ENCODE measurements at regions not wholly inside any gene's neighbourhood (a gene's known extent, or its start where the extent isn't known, plus 50 kb on each side); places are given as distances from the start of the nearest gene placed in this dataset.

GRCh38 chr4:111031596-111031995, 408.7 kb upstream of the PITX2 start:
- H4K91ac ChIP-seq (replicated peaks; ENCODE audit: insufficient read length, low read length), result no peak overlapping the region
- TF ChIP-seq RAD21 (IDR thresholded peaks at IDR 0.05 in 1 of 2, conservative IDR thresholded peaks at IDR 0.05 in 1 of 2; ENCODE audit: low read depth in 2 of 2, low read length in 2 of 2) (no peak), SIN3A (conservative IDR thresholded peaks at IDR 0.05 in 1 of 2, IDR thresholded peaks at IDR 0.05 in 1 of 2; ENCODE audit: low read depth in 1 of 2, low read length in 2 of 2) (no peak), RFX5 (IDR thresholded peaks at IDR 0.05; ENCODE audit: borderline replicate concordance, low read depth, low read length) (no peak), NANOG (IDR thresholded peaks at IDR 0.05; ENCODE audit: insufficient read depth, low read depth, low read length, poor library complexity, severe bottlenecking) (no peak), CTBP2 (IDR thresholded peaks at IDR 0.05; ENCODE audit: borderline replicate concordance, insufficient read depth, insufficient read length, low read length) (no peak), SP1 (IDR thresholded peaks at IDR 0.05; ENCODE audit: low read depth, low read length) (no peak), FOSL1 (IDR thresholded peaks at IDR 0.05; ENCODE audit: insufficient read depth, low read depth, low read length) (no peak), POLR2A (IDR thresholded peaks at IDR 0.05; ENCODE audit: control extremely low read depth in 1 of 2, low read depth in 2 of 2, low read length in 2 of 2) (no peak), CHD1 (IDR thresholded peaks at IDR 0.05; ENCODE audit: low read depth, low read length) (no peak), RNF2 (IDR thresholded peaks at IDR 0.05; ENCODE audit: borderline replicate concordance, low read depth, low read length, missing control alignments, poor library complexity, severe bottlenecking) (no peak), JUND (IDR thresholded peaks at IDR 0.05; ENCODE audit: low read length) (no peak)
- H3K18ac ChIP-seq (ENCODE audit: extremely low read depth, low read length), result no peak overlapping the region
- H3K23ac ChIP-seq (ENCODE audit: insufficient read length), result no peak overlapping the region
- no peaks in the 10 kb centered on the region for H3K27me3 ChIP-seq (replicated peaks in 1 of 4; ENCODE audit: control insufficient read depth in 3 of 4, extremely low read depth in 1 of 4, insufficient read depth in 3 of 4, low read length in 3 of 4)
- H3K56ac ChIP-seq (replicated peaks; ENCODE audit: insufficient read length, low read depth, low read length), result no peak overlapping the region
- no peak overlapping the region for H2BK120ac ChIP-seq (replicated peaks; ENCODE audit: low read depth, low read length)
- H2BK15ac ChIP-seq (ENCODE audit: low read length), result no peak overlapping the region
- no peaks in the 10 kb centered on the region for H3K79me1 ChIP-seq (ENCODE audit: low read depth, low read length)
- H2BK12ac ChIP-seq (ENCODE audit: low read depth, low read length), result no peak overlapping the region
- H3K4me3 ChIP-seq (ENCODE audit: extremely low read depth in 1 of 4, insufficient read depth in 2 of 4, low read depth in 3 of 4, low read length in 4 of 4), result no peak overlapping the region
- no peak overlapping the region for H3K4me2 ChIP-seq (ENCODE audit: insufficient read depth in 1 of 2, low read depth in 2 of 2, low read length in 2 of 2)
- H2BK20ac ChIP-seq (ENCODE audit: low read length), result no peak overlapping the region
- no peak overlapping the region for H4K5ac ChIP-seq (ENCODE audit: insufficient read length, low read depth, low read length)
- H3K23me2 ChIP-seq (ENCODE audit: low read depth, low read length), result no peaks in the 10 kb centered on the region; the same call in 1 of the 2 replicates
- no peak overlapping the region for H4K8ac ChIP-seq (ENCODE audit: extremely low read depth, insufficient read depth, low read length)
- H2AFZ ChIP-seq (ENCODE audit: low read length), result no peak overlapping the region
- ChIA-PET POLR2A (ENCODE audit: partially characterized antibody) (no interaction called here), CTCF (ENCODE audit: partially characterized antibody) (no interaction called here)
- no peak overlapping the region for H2AK5ac ChIP-seq (ENCODE audit: low read depth, low read length)
- DNase-seq (ENCODE audit: low read depth in 1 of 2, low spot score in 2 of 2), result no peak
- H2BK5ac ChIP-seq (ENCODE audit: low read depth, low read length), result no peak overlapping the region
- WGBS, 2 experiments (ENCODE audit: extremely low coverage in 1 of 2, insufficient coverage in 1 of 2, insufficient read length in 1 of 2, insufficient replicate concordance in 2 of 2, low coverage in 1 of 2, low lambda C conversion rate in 2 of 2, missing lambda C conversion rate in 1 of 2), result 93% methylated on average over 3 of the region's 3 CpGs; no CpG with 5 or more reads in 1 of the 2 experiments
- no peak overlapping the region for H3K27ac ChIP-seq (ENCODE audit: low read depth, low read length)
- no peaks in the 10 kb centered on the region for H3K36me3 ChIP-seq (ENCODE audit: control insufficient read depth in 2 of 4, insufficient read depth in 4 of 4, low read length in 3 of 4)
- H3K79me2 ChIP-seq (ENCODE audit: control insufficient read depth in 1 of 2, insufficient read depth in 2 of 2, low read length in 2 of 2), result no peaks in the 10 kb centered on the region
- no peak overlapping the region for H3K9ac ChIP-seq (replicated peaks in 1 of 4; ENCODE audit: extremely low read depth in 1 of 4, low read depth in 3 of 4, low read length in 3 of 4)
- H3K14ac ChIP-seq (ENCODE audit: insufficient read length), result no peak overlapping the region
- no peak for FAIRE-seq
- H3K9me3 ChIP-seq (ENCODE audit: insufficient read depth in 2 of 2, low read depth in 1 of 2, low read length in 1 of 2), result no peaks in the 10 kb centered on the region
- no peaks in the 10 kb centered on the region for H3K4me1 ChIP-seq (replicated peaks in 1 of 4; ENCODE audit: control insufficient read depth in 3 of 4, insufficient read depth in 4 of 4, low read length in 3 of 4)
- H3K4ac ChIP-seq (replicated peaks; ENCODE audit: insufficient read length, low read depth, low read length), result no peak overlapping the region
- H4K20me1 ChIP-seq (replicated peaks in 1 of 2; ENCODE audit: control insufficient read depth in 1 of 2, insufficient read depth in 2 of 2, low read length in 2 of 2), result no peaks in the 10 kb centered on the region
